ENCODE measurements at regions not wholly inside any gene's neighbourhood (a gene's known extent, or its start where the extent isn't known, plus 50 kb on each side); places are given as distances from the start of the nearest gene placed in this dataset.

DNA sequence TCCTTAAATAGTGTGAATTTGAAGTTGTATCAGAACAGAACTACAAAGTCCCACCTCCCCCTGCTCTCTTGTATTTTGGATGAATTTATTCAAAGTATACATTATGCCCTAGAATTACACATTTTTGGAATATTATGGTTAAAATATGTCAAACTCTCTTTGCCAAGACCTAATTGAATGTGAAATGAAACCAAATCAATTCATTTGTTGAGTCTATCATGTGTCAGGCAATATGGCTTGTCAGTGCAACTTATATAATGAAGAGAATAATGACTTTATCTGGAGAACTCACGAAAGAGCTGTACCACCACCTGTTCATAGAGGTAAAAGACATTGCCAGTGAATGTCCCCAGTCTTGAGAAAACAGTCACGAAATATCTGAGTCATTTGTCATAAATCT lies 106.8 kb downstream of the TUSC1 start:
- intact Hi-C loops (cut with DNase I) = no loop called here
- no peak for DNase-seq
- ATAC-seq = no peak

DNA sequence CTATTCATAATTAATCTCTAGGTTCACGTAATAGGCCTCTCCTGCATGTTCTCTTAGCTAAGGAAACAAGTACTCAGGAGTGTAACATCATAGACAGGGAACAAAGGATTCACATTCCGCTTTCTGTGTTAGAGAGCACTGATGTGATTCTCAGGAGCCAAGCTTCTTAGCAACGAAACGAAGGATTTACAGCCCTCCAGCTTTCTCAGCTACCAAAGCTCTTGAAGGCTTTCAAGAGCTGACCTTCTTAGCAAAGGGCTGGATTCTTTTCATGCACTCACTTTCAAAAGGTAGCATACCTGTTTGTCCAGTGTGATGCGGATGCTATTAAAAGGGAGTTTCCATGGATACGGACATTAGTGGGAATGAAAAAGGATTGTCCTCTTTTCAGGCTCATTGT lies 107.4 kb downstream of the TUSC1 start:
- no peak for DNase-seq
- no peak overlapping the region for H3K4me3 ChIP-seq
- no peak overlapping the region for H3K27ac ChIP-seq
- no peak for ATAC-seq
- H3K27me3 ChIP-seq = no peaks in the 10 kb centered on the region
- H3K36me3 ChIP-seq = no peaks in the 10 kb centered on the region
- intact Hi-C loops (cut with DNase I) = no loop called here
- TF ChIP-seq, protein P1, sequence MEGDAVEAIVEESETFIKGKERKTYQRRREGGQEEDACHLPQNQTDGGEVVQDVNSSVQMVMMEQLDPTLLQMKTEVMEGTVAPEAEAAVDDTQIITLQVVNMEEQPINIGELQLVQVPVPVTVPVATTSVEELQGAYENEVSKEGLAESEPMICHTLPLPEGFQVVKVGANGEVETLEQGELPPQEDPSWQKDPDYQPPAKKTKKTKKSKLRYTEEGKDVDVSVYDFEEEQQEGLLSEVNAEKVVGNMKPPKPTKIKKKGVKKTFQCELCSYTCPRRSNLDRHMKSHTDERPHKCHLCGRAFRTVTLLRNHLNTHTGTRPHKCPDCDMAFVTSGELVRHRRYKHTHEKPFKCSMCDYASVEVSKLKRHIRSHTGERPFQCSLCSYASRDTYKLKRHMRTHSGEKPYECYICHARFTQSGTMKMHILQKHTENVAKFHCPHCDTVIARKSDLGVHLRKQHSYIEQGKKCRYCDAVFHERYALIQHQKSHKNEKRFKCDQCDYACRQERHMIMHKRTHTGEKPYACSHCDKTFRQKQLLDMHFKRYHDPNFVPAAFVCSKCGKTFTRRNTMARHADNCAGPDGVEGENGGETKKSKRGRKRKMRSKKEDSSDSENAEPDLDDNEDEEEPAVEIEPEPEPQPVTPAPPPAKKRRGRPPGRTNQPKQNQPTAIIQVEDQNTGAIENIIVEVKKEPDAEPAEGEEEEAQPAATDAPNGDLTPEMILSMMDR (IDR thresholded peaks at IDR 0.05) = no peak
- no peaks in the 10 kb centered on the region for H3K9me3 ChIP-seq
- H3K4me1 ChIP-seq = no peaks in the 10 kb centered on the region

More for the DNA sequence above, 106.8 kb downstream of the TUSC1 start:
- Histone ChIP-seq H3K27me3 (no peaks in the 10 kb centered on the region), H3K4me1 (no peaks in the 10 kb centered on the region), H3K36me3 (no peaks in the 10 kb centered on the region), H3K27ac (no peak overlapping the region), H3K9me3 (no peaks in the 10 kb centered on the region), H3K4me3 (no peak overlapping the region)
- TF ChIP-seq, protein P1 (IDR thresholded peaks at IDR 0.05) = no peak

- DNase-seq = no peak
- intact Hi-C loops (cut with DNase I) = no loop called here
- Histone ChIP-seq H3K27me3 (no peaks in the 10 kb centered on the region), H3K27ac (no peak overlapping the region), H3K9me3 (no peaks in the 10 kb centered on the region), H3K4me3 (no peak overlapping the region), H3K36me3 (no peaks in the 10 kb centered on the region), H3K4me1 (no peaks in the 10 kb centered on the region)
- TF ChIP-seq, protein P1 (IDR thresholded peaks at IDR 0.05) = no peak
- no peak for ATAC-seq
These were observed 116.1 kb downstream of the TUSC1 start for GRCh38 chr9:25562101-25562500.

DNA sequence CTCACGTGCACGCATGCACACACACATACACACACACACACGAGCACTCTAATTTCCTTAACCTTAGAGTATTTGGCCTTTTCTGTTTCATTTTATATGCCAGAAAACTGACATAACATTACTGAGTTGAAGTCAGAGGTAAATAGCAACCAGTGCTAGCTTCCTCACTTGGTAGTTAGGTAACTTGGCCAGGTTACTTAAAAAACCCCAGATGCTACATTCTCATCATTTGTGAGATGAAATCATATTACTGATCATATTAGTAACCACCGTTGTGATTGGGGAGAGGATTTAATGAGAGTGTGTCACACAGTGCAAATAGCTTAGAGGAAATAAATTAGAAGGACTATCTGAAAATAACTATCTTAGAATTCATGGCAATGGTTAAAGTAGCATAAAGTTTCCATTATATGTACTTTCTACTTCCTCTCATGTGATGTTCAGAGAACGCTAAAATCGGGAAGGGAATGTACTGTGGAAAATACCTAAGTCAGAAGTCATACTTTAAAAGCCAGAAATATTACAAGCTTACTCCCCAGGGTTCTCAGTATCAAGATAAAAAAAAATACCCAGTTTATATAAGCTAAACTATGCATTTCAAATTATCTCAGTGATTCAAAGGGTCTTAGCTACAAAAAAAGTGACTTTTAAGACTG lies 120.5 kb downstream of the TUSC1 start:
- intact Hi-C loops (cut with DNase I) = no loop called here
- Histone ChIP-seq H3K27me3 (no peaks in the 10 kb centered on the region), H3K4me1 (no peaks in the 10 kb centered on the region), H3K9me3 (no peaks in the 10 kb centered on the region), H3K4me3 (no peak overlapping the region), H3K27ac (no peak overlapping the region), H3K36me3 (no peaks in the 10 kb centered on the region)
- TF ChIP-seq, protein P1 (IDR thresholded peaks at IDR 0.05) = no peak
- ATAC-seq (no peak), DNase-seq (no peak)

DNA sequence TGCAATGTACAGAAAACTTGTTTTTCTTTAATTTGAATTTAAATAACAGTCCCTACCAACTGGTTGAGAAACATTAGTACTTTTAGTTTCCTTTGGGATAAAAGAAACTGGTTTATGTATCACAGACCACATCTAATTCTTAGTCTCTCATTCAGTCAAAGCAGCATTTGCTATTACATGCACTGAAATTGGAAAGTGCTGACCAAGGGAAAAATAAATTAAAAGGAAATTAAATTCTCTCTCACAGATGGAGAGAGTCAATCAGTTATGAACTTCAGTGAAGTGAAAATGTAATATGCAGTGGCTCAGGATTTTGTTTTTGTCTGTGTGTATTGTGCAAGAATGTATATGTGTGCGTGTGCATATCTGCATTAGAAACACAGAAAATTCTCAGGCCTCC lies 121.7 kb downstream of the TUSC1 start:
- no peak overlapping the region for H3K27ac ChIP-seq
- H3K27me3 ChIP-seq = no peaks in the 10 kb centered on the region
- H3K36me3 ChIP-seq = no peaks in the 10 kb centered on the region
- no peak for ATAC-seq
- DNase-seq = no peak
- no peaks in the 10 kb centered on the region for H3K9me3 ChIP-seq
- intact Hi-C loops (cut with DNase I) = no loop called here
- H3K4me1 ChIP-seq = no peaks in the 10 kb centered on the region
- TF ChIP-seq, protein P1 (IDR thresholded peaks at IDR 0.05) = no peak
- no peak overlapping the region for H3K4me3 ChIP-seq

GRCh38 chr9:25548847-25549246 lies 129.4 kb downstream of the TUSC1 start:
- no peaks in the 10 kb centered on the region for H3K9me3 ChIP-seq
- ATAC-seq (no peak), DNase-seq (no peak)
- TF ChIP-seq, protein P1 (IDR thresholded peaks at IDR 0.05) = no peak
- H3K27me3 ChIP-seq = no peaks in the 10 kb centered on the region
- no peak overlapping the region for H3K27ac ChIP-seq
- intact Hi-C loops (cut with DNase I) = no loop called here
- H3K4me3 ChIP-seq = no peak overlapping the region
- H3K36me3 ChIP-seq = no peaks in the 10 kb centered on the region
- no peaks in the 10 kb centered on the region for H3K4me1 ChIP-seq

Data from upper lobe of right lung (tissue), 1 donor.